SJSA1 (cell line): ENCODE measurements at regions not wholly inside any gene's neighbourhood (a gene's known extent, or its start where the extent isn't known, plus 50 kb on each side); places are given as distances from the start of the nearest gene placed in this dataset.

Experiments used
- DNase-seq, 2 experiments: peaks; one replicate each; pipeline ENCODE4 v3.0.0-alpha.2; 2015 to 2020; ENCODE audit warnings: low spot score in 2 of 2, low read depth in 1 of 2
- H3K27ac ChIP-seq: fragments of 250-450 bp; sonication (Bioruptor Pico); 2 replicates; pipeline ENCODE4 v1.5.1; 2020; ENCODE audit warnings: mild to moderate bottlenecking, moderate library complexity
- H3K27me3 ChIP-seq: fragments of 250-450 bp; sonication (Bioruptor Pico); replicated peaks from 2 replicates; pipeline ENCODE4 v1.5.1; 2020; ENCODE audit warnings: mild to moderate bottlenecking, moderate library complexity
- H3K36me3 ChIP-seq: fragments of 250-450 bp; sonication (Bioruptor Pico); 2 replicates; pipeline ENCODE4 v1.5.1; 2020; ENCODE audit warnings: mild to moderate bottlenecking
- H3K4me1 ChIP-seq: fragments of 250-450 bp; sonication (Bioruptor Pico); replicated peaks from 2 replicates; pipeline ENCODE4 v1.6.1; 2021; ENCODE audit warnings: mild to moderate bottlenecking
- H3K4me3 ChIP-seq: fragments of 250-450 bp; sonication (Bioruptor Pico); 2 replicates; pipeline ENCODE4 v1.5.1; 2020; ENCODE audit warnings: mild to moderate bottlenecking
- H3K9me3 ChIP-seq: fragments of 250-450 bp; sonication (Bioruptor Pico); replicated peaks from 2 replicates; pipeline ENCODE4 v1.5.1; 2020; ENCODE audit warnings: mild to moderate bottlenecking

GRCh38 chr7:131188367-131189339 is 139.0 kb upstream of the MKLN1 start:
- Histone ChIP-seq H3K4me3 (no peak overlapping the region), H3K27me3 (no peaks in the 10 kb centered on the region), H3K27ac (peak overlapping the region; percentile 64), H3K36me3 (no peaks in the 10 kb centered on the region; the same call in 1 of the 2 replicates), H3K4me1 (peaks cover 21% of the 10 kb centered on the region), H3K9me3 (peaks cover 6% of the 10 kb centered on the region; the same call in 1 of the 2 replicates)
- peak; percentile 81 to 86 for DNase-seq

DNA sequence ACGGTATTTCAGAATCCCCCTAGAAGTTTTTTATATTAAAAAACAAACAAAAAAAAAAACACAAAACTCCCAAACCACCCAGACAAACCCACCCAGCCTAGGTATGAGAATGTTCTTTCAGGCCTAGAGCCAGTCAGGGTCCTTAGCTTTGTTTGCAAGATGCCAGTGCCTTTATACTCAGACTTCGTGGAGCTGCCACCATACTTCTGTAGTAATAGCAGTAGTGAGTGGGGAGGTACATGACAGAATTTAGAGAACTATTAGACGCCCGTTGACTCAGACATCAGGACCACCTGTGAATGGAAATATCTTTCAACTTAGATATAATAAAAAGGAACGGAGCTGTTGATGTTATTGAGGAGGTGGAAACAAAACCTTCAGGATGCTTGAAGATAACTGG is 138.2 kb upstream of the MKLN1 start:
- Histone ChIP-seq H3K36me3 (no peaks in the 10 kb centered on the region; the same call in 1 of the 2 replicates), H3K9me3 (peaks cover 6% of the 10 kb centered on the region; the same call in 1 of the 2 replicates), H3K27me3 (no peaks in the 10 kb centered on the region), H3K27ac (no peak overlapping the region), H3K4me1 (peaks cover 21% of the 10 kb centered on the region), H3K4me3 (no peak overlapping the region)
- no peak for DNase-seq

DNA sequence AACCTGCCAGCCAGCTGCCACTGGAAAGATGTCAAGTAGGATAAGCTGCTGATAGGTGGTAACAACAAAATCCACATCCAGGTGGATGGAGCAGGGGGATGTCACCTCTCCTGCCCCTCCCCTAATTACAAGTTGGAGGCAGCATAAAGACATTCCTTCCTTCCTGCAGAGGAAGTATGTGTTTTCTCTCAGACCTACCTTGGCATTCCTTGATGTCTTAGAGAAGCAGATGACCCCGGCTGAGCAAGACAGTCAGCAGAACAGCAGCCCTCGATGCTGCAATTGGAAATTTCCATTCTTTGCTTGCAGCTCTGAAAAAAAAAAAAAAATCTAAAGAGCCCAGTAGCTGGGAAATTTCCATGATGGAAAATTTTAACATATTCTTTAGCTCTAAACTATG is 137.5 kb upstream of the MKLN1 start:
- no peak overlapping the region for H3K27ac ChIP-seq
- H3K4me3 ChIP-seq, result no peak overlapping the region
- no peak for DNase-seq
- H3K36me3 ChIP-seq, result no peaks in the 10 kb centered on the region; the same call in 1 of the 2 replicates
- peaks cover 6% of the 10 kb centered on the region; the same call in 1 of the 2 replicates for H3K9me3 ChIP-seq
- peaks cover 21% of the 10 kb centered on the region for H3K4me1 ChIP-seq
- H3K27me3 ChIP-seq, result no peaks in the 10 kb centered on the region

DNA sequence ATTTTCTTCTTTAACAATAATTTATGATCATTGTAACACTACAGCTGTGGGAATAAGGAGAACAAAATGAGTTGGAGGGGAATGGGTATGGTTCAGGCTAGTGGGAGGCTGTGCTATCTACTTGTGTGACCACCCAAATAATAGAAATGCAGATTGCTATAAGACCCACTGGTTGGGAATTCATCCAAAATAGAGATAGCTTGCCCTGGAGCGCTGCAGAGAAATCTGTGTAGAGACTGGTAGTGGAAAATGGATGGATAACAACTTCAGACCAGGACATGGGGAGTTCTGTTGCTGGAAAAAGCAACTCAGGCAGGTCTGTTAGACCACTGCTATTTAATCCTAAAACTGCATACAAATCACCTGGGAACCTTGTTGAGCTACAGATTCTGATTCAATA is 137.1 kb upstream of the MKLN1 start:
- no peaks in the 10 kb centered on the region for H3K27me3 ChIP-seq
- no peaks in the 10 kb centered on the region; the same call in 1 of the 2 replicates for H3K36me3 ChIP-seq
- H3K4me3 ChIP-seq, result no peak overlapping the region
- peaks cover 6% of the 10 kb centered on the region; the same call in 1 of the 2 replicates for H3K9me3 ChIP-seq
- no peak overlapping the region for H3K27ac ChIP-seq
- DNase-seq, result no peak
- peaks cover 21% of the 10 kb centered on the region for H3K4me1 ChIP-seq

DNA sequence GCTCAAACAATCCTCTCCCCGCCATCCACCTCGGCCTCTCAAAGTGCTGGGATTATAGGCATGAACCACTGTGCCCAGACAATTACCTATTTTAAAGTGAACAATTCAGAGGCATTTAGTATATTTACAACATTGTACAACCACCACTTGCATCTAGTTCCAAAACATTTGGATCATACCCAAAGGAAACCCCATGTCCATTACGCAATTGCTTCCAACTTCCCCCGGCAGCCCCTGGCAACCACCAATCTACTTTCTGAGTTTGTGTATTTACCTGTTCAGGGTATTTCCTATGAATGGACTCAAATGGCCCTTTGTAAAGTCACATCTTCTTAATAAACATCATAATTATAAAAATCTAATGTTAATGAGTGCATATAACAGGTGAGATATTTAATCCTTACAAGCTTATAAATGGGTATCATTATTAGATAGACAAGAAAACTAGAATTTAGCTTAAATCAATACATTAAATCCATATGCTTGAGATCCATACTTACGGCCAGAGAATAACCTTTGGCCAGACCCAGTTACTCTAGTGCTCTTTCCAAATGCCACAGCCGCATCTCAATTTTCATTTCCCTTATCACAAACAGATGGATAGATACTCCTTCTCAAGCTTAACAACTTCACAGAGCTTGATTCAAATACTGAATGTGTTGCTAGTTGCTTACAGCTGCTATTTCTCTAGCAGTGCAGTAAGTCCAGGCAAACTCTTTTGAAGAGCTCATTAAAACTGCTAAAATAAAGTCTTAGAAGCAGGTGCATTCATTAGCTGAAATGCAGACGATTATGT is 133.4 kb upstream of the MKLN1 start:
- no peak for DNase-seq
- H3K4me1 ChIP-seq, result peaks cover 3% of the 10 kb centered on the region; the same call in 1 of the 2 replicates
- H3K36me3 ChIP-seq, result no peaks in the 10 kb centered on the region
- H3K4me3 ChIP-seq, result no peak overlapping the region
- no peak overlapping the region for H3K27ac ChIP-seq
- H3K27me3 ChIP-seq, result no peaks in the 10 kb centered on the region
- H3K9me3 ChIP-seq, result no peaks in the 10 kb centered on the region; the same call in 1 of the 2 replicates

DNA sequence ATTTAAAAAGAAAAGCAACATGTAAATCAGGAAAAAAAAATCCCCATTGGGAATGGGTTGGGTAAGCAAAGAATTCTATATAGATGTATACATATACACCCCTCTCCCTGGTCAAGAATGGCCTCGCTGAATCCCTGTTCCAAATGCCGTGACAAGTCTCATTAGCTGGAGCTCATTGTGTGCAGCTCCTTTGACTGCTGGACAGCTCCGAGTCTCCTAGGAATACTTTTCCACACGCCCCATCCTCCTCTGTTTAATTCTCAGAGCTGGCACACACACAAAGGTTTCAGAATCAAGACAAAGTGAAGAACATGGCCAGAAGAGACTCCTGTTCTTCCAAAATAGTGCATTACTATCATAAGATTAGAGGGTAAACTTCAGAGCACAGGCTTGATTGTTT is 130.9 kb upstream of the MKLN1 start:
- Histone ChIP-seq H3K27me3 (no peaks in the 10 kb centered on the region), H3K4me3 (no peak overlapping the region), H3K36me3 (no peaks in the 10 kb centered on the region), H3K9me3 (no peaks in the 10 kb centered on the region; the same call in 1 of the 2 replicates), H3K27ac (no peak overlapping the region), H3K4me1 (no peaks in the 10 kb centered on the region)
- no peak for DNase-seq

DNA sequence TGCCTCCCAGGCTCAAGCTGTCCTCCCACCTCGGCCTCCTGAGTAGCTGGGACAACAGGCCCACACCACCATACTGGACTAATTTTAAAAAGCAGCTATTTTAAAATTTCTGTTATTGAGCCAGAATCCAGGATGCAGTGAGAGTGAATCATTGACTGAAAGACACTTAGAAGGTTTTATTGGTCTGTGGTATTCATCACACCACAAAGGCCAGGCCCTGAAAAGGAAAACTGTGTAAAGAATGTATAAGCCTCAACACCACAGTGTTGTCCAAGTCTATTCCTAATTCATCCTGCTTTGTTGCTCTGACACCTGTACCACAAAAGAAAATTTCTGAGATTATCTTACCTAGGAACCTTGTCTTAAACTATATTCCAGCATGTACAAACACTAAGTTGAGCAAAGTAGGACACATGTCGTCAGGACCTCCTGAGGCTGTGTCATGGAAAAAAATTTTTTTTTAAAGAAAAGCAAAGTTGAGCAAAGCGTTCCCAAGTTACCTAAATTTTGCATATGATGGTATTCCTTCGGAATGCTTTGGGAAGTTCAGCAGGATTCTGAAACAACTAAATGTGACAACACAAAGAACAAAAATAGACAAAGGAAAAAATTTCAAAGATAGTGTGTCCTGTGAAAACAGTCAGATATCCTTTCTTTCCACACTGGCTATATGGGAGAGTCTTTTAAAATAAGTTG is 129.6 kb upstream of the MKLN1 start:
- Histone ChIP-seq H3K27me3 (no peaks in the 10 kb centered on the region), H3K27ac (no peak overlapping the region), H3K4me3 (no peak overlapping the region), H3K4me1 (no peaks in the 10 kb centered on the region), H3K36me3 (no peaks in the 10 kb centered on the region), H3K9me3 (no peaks in the 10 kb centered on the region; the same call in 1 of the 2 replicates)
- no peak for DNase-seq

GRCh38 chr7:131202451-131202850 is 125.2 kb upstream of the MKLN1 start:
- Histone ChIP-seq H3K4me1 (no peaks in the 10 kb centered on the region), H3K27me3 (no peaks in the 10 kb centered on the region), H3K36me3 (no peaks in the 10 kb centered on the region), H3K9me3 (no peaks in the 10 kb centered on the region), H3K4me3 (no peak overlapping the region), H3K27ac (no peak overlapping the region)
- no peak for DNase-seq

- H3K27ac ChIP-seq, result no peak overlapping the region
- no peaks in the 10 kb centered on the region for H3K9me3 ChIP-seq
- no peaks in the 10 kb centered on the region for H3K4me1 ChIP-seq
- DNase-seq, result no peak
- H3K27me3 ChIP-seq, result no peaks in the 10 kb centered on the region
- no peaks in the 10 kb centered on the region for H3K36me3 ChIP-seq
- H3K4me3 ChIP-seq, result no peak overlapping the region
These were observed 124.2 kb upstream of the MKLN1 start for GRCh38 chr7:131203291-131203976.

GRCh38 chr7:131208777-131209176 is 118.9 kb upstream of the MKLN1 start:
- Histone ChIP-seq H3K4me1 (no peaks in the 10 kb centered on the region), H3K36me3 (no peaks in the 10 kb centered on the region)
- DNase-seq, result no peak

DNA sequence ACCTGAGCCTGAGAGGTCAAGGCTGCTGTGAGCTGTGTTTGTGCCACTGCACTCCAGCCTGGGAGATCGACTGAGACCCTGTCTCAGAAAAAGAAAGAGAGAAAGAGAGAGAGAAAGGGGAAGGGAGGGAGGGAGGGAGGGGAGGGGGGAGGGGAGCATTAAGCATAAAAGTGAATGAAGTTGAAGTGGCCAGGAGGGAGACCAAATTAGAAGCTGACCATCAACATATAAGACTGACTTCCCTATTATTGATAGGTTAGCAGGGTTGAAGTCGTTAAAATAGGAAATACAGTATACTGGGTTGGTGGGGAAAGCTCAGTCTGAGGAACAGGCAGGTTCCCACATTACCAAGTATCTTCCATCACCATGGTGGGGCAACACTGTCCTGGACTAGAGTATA is 117.1 kb upstream of the MKLN1 start:
- no peaks in the 10 kb centered on the region for H3K4me1 ChIP-seq
- H3K4me3 ChIP-seq, result no peak overlapping the region
- no peaks in the 10 kb centered on the region for H3K9me3 ChIP-seq
- H3K27ac ChIP-seq, result no peak overlapping the region
- no peak for DNase-seq
- no peaks in the 10 kb centered on the region for H3K36me3 ChIP-seq
- no peaks in the 10 kb centered on the region for H3K27me3 ChIP-seq

More at GRCh38 chr7:131208777-131209176, 118.9 kb upstream of the MKLN1 start:
- H3K27me3 ChIP-seq, result no peaks in the 10 kb centered on the region
- no peaks in the 10 kb centered on the region for H3K9me3 ChIP-seq
- no peak overlapping the region for H3K27ac ChIP-seq
- H3K4me3 ChIP-seq, result no peak overlapping the region

GRCh38 chr7:131211500-131211899 is 116.2 kb upstream of the MKLN1 start:
- Histone ChIP-seq H3K27ac (no peak overlapping the region), H3K36me3 (no peaks in the 10 kb centered on the region), H3K4me1 (no peaks in the 10 kb centered on the region), H3K27me3 (no peaks in the 10 kb centered on the region), H3K9me3 (no peaks in the 10 kb centered on the region), H3K4me3 (no peak overlapping the region)
- no peak for DNase-seq

DNA sequence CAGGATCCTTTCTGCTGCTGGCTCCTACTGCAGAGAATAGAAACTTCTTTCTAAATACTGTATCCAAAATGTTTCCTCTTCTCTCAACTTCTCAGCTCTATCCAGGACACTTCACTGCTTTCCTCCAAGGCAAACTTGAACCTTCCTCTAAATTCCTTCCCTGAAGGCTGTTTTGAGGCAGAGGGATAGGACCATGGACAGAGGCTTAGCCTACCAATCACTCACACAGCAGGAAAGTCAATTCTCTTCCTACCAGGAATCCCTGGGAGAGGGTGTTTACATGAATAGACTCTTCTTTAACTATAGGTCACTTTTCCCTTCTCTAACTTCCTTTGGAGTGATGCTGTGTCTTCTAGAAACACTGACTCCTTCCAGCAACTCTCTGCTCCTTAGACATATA is 115.6 kb upstream of the MKLN1 start:
- Histone ChIP-seq H3K27ac (no peak overlapping the region), H3K9me3 (no peaks in the 10 kb centered on the region), H3K4me3 (no peak overlapping the region), H3K36me3 (no peaks in the 10 kb centered on the region), H3K4me1 (no peaks in the 10 kb centered on the region), H3K27me3 (no peaks in the 10 kb centered on the region)
- no peak for DNase-seq
